ENCODE measurements at regions not wholly inside any gene's neighbourhood (a gene's known extent, or its start where the extent isn't known, plus 50 kb on each side); places are given as distances from the start of the nearest gene placed in this dataset.
"Not testable (repeated sequence)": the region's sequence is repeated elsewhere in the genome, so short reads cannot be mapped to it uniquely, and the experiment has no call there.

- no peak for DNase-seq
Observed at GRCh38 chr13:63843766-63844699, 2428.4 kb upstream of the PCDH20 start.

- no peak for DNase-seq
Observed at GRCh38 chr13:63842102-63842501, 2426.5 kb upstream of the PCDH20 start.

GRCh38 chr13:63840551-63841421 is 2425.1 kb upstream of the PCDH20 start:
- DNase-seq = no peak

- no peak for DNase-seq
Observed at GRCh38 chr13:63838366-63839110, 2422.9 kb upstream of the PCDH20 start.

- not testable (repeated sequence) for DNase-seq
Observed at GRCh38 chr13:63837701-63838100, 2422.1 kb upstream of the PCDH20 start.

GRCh38 chr13:63829609-63830008 is 2414.0 kb upstream of the PCDH20 start:
- not testable (repeated sequence) for DNase-seq

- not testable (repeated sequence) for DNase-seq
Observed at GRCh38 chr13:63821785-63822184, 2406.1 kb upstream of the PCDH20 start.

GRCh38 chr13:63811428-63812004 is 2395.9 kb upstream of the PCDH20 start:
- DNase-seq = not testable (repeated sequence)

GRCh38 chr13:63791134-63791533 is 2375.5 kb upstream of the PCDH20 start:
- not testable (repeated sequence) for DNase-seq

- DNase-seq = no peak
Observed at GRCh38 chr13:63774133-63774532, 2358.5 kb upstream of the PCDH20 start.

GRCh38 chr13:63773476-63773875 is 2357.8 kb upstream of the PCDH20 start:
- DNase-seq = no peak

GRCh38 chr13:63757683-63758082 is 2342.0 kb upstream of the PCDH20 start:
- not testable (repeated sequence) for DNase-seq

- DNase-seq = not testable (repeated sequence)
Observed at GRCh38 chr13:63749857-63750256, 2334.2 kb upstream of the PCDH20 start.

- DNase-seq = not testable (repeated sequence)
Observed at GRCh38 chr13:63741814-63742101, 2326.1 kb upstream of the PCDH20 start.

GRCh38 chr13:63741029-63741813 is 2325.6 kb upstream of the PCDH20 start:
- no peak for DNase-seq

GRCh38 chr13:63739112-63739735 is 2323.6 kb upstream of the PCDH20 start:
- not testable (repeated sequence) for DNase-seq

- DNase-seq = no peak
Observed at GRCh38 chr13:63737418-63737817, 2321.8 kb upstream of the PCDH20 start.

GRCh38 chr13:63731896-63732295 is 2316.2 kb upstream of the PCDH20 start:
- DNase-seq = no peak

GRCh38 chr13:63712159-63712558 is 2296.5 kb upstream of the PCDH20 start:
- not testable (repeated sequence) for DNase-seq

- no peak for DNase-seq
Observed at GRCh38 chr13:63706751-63707150, 2291.1 kb upstream of the PCDH20 start.

- DNase-seq = no peak
Observed at GRCh38 chr13:63704521-63704920, 2288.9 kb upstream of the PCDH20 start.
